Natural killer cell treated with Interleukin-12 subunit alpha and Interleukin-12 subunit beta and Interleukin-15 and Interleukin-18, amount 100 ng/mL, for 72 hours (primary cell): ENCODE measurements at regions not wholly inside any gene's neighbourhood (a gene's known extent, or its start where the extent isn't known, plus 50 kb on each side); places are given as distances from the start of the nearest gene placed in this dataset.

Source experiments
- ATAC-seq, 2 donors: fragments of 150-1000 bp; cut with Tn5 transposase in 1 of 2; sonication (Bioruptor Pico), chemical (Tn5 transposase) in 1 of 2; 2 replicates each; pipeline ENCODE4 v1.10.0; 2021
- DNase-seq: peaks from one replicate; pipeline ENCODE4 v3.0.0; 2022; ENCODE audit warnings: low spot score
- H3K27ac Mint-ChIP-seq, 2 donors: 1 replicate in 1 of 2; 2 replicates in 1 of 2; pipeline ENCODE4 v1.8.0; 2022; ENCODE audit warnings: mixed read lengths in 2 of 2, mild to moderate bottlenecking in 1 of 2, moderate library complexity in 1 of 2
- H3K27me3 Mint-ChIP-seq, 2 donors: 1 replicate in 1 of 2; 2 replicates in 1 of 2; pipeline ENCODE4 v1.8.0; 2022; ENCODE audit warnings: mixed read lengths in 2 of 2
- H3K36me3 Mint-ChIP-seq: one replicate; pipeline ENCODE4 v1.8.0; 2022; ENCODE audit warnings: mixed read lengths
- H3K4me1 Mint-ChIP-seq, 2 donors: 1 replicate in 1 of 2; 2 replicates in 1 of 2; pipeline ENCODE4 v1.8.0; 2022; ENCODE audit warnings: low read depth in 2 of 2, mixed read lengths in 2 of 2, mild to moderate bottlenecking in 1 of 2
- H3K4me3 Mint-ChIP-seq: one replicate; pipeline ENCODE4 v1.8.0; 2022; ENCODE audit warnings: mixed read lengths
- H3K9me3 Mint-ChIP-seq: 2 replicates; pipeline ENCODE4 v1.8.0; 2022; ENCODE audit warnings: mixed read lengths

GRCh38 chr5:30808996-30809395 is 384.5 kb upstream of the CDH6 start:
- ATAC-seq (no peak), DNase-seq (no peak)
- Mint-ChIP-seq H3K27ac (no peak overlapping the region), H3K4me3 (no peak overlapping the region), H3K4me1 (no peaks in the 10 kb centered on the region), H3K9me3 (peaks cover 9% of the 10 kb centered on the region), H3K27me3 (no peaks in the 10 kb centered on the region), H3K36me3 (peaks cover 17% of the 10 kb centered on the region)

GRCh38 chr5:30804739-30805505 is 388.6 kb upstream of the CDH6 start:
- DNase-seq (no peak), ATAC-seq (no peak)
- H3K27ac Mint-ChIP-seq: no peak overlapping the region
- H3K4me1 Mint-ChIP-seq: no peaks in the 10 kb centered on the region
- H3K9me3 Mint-ChIP-seq: peaks cover 12% of the 10 kb centered on the region
- no peaks in the 10 kb centered on the region for H3K27me3 Mint-ChIP-seq
- peaks cover 16% of the 10 kb centered on the region for H3K36me3 Mint-ChIP-seq
- no peak overlapping the region for H3K4me3 Mint-ChIP-seq

GRCh38 chr5:30802961-30803705 is 390.4 kb upstream of the CDH6 start:
- Mint-ChIP-seq H3K36me3 (peaks cover 15% of the 10 kb centered on the region), H3K27me3 (no peaks in the 10 kb centered on the region), H3K4me1 (no peaks in the 10 kb centered on the region), H3K4me3 (no peak overlapping the region), H3K9me3 (peaks cover 14% of the 10 kb centered on the region), H3K27ac (no peak overlapping the region)
- ATAC-seq: no peak
- DNase-seq: no peak

GRCh38 chr5:30781643-30782042 is 411.8 kb upstream of the CDH6 start:
- Mint-ChIP-seq H3K27ac (no peak overlapping the region), H3K27me3 (no peaks in the 10 kb centered on the region), H3K4me3 (no peak overlapping the region), H3K4me1 (no peaks in the 10 kb centered on the region), H3K36me3 (peaks cover 10% of the 10 kb centered on the region), H3K9me3 (peaks cover 39% of the 10 kb centered on the region)
- ATAC-seq: no peak
- no peak for DNase-seq

GRCh38 chr5:30768056-30768690 is 425.3 kb upstream of the CDH6 start:
- DNase-seq (no peak), ATAC-seq (no peak)
- Mint-ChIP-seq H3K36me3 (no peaks in the 10 kb centered on the region), H3K9me3 (peaks cover 14% of the 10 kb centered on the region), H3K4me1 (no peaks in the 10 kb centered on the region), H3K27ac (no peak overlapping the region), H3K27me3 (no peaks in the 10 kb centered on the region), H3K4me3 (no peak overlapping the region)

- Mint-ChIP-seq H3K9me3 (peaks cover 14% of the 10 kb centered on the region), H3K4me1 (no peaks in the 10 kb centered on the region), H3K27ac (no peak overlapping the region)
These were observed 427.8 kb upstream of the CDH6 start for GRCh38 chr5:30765706-30766105.

GRCh38 chr5:30765227-30765626 is 428.3 kb upstream of the CDH6 start:
- Mint-ChIP-seq H3K4me1 (no peaks in the 10 kb centered on the region), H3K36me3 (no peaks in the 10 kb centered on the region), H3K27me3 (no peaks in the 10 kb centered on the region), H3K9me3 (peaks cover 14% of the 10 kb centered on the region), H3K4me3 (no peak overlapping the region), H3K27ac (no peak overlapping the region)
- no peak for ATAC-seq
- no peak for DNase-seq

More at GRCh38 chr5:30765706-30766105, 427.8 kb upstream of the CDH6 start:
- Mint-ChIP-seq H3K27me3 (no peaks in the 10 kb centered on the region), H3K4me3 (no peak overlapping the region), H3K36me3 (no peaks in the 10 kb centered on the region)
- ATAC-seq (no peak), DNase-seq (no peak)

- H3K27me3 Mint-ChIP-seq: no peaks in the 10 kb centered on the region
- no peak overlapping the region for H3K27ac Mint-ChIP-seq
- H3K4me3 Mint-ChIP-seq: no peak overlapping the region
- no peaks in the 10 kb centered on the region for H3K4me1 Mint-ChIP-seq
- peaks cover 5% of the 10 kb centered on the region for H3K36me3 Mint-ChIP-seq
- peaks cover 14% of the 10 kb centered on the region for H3K9me3 Mint-ChIP-seq
- ATAC-seq (no peak), DNase-seq (no peak)
These were observed 428.8 kb upstream of the CDH6 start for GRCh38 chr5:30764704-30765103.

GRCh38 chr5:30759731-30760130 is 433.8 kb upstream of the CDH6 start:
- H3K27me3 Mint-ChIP-seq: no peaks in the 10 kb centered on the region
- H3K4me3 Mint-ChIP-seq: no peak overlapping the region
- H3K27ac Mint-ChIP-seq: no peak overlapping the region
- ATAC-seq: no peak
- peaks cover 14% of the 10 kb centered on the region for H3K36me3 Mint-ChIP-seq
- no peak for DNase-seq
- H3K4me1 Mint-ChIP-seq: no peaks in the 10 kb centered on the region
- peaks cover 12% of the 10 kb centered on the region for H3K9me3 Mint-ChIP-seq

GRCh38 chr5:30752015-30752414 is 441.5 kb upstream of the CDH6 start:
- ATAC-seq (no peak), DNase-seq (no peak)
- Mint-ChIP-seq H3K9me3 (peaks cover 21% of the 10 kb centered on the region), H3K36me3 (no peaks in the 10 kb centered on the region), H3K27me3 (no peaks in the 10 kb centered on the region), H3K4me1 (no peaks in the 10 kb centered on the region), H3K4me3 (no peak overlapping the region), H3K27ac (no peak overlapping the region)

GRCh38 chr5:30749971-30750370 is 443.5 kb upstream of the CDH6 start:
- no peak for DNase-seq
- no peak for ATAC-seq
- H3K4me3 Mint-ChIP-seq: no peak overlapping the region
- no peaks in the 10 kb centered on the region for H3K27me3 Mint-ChIP-seq
- H3K27ac Mint-ChIP-seq: no peak overlapping the region
- no peaks in the 10 kb centered on the region for H3K4me1 Mint-ChIP-seq
- peaks cover 23% of the 10 kb centered on the region for H3K9me3 Mint-ChIP-seq
- no peaks in the 10 kb centered on the region for H3K36me3 Mint-ChIP-seq

- Mint-ChIP-seq H3K9me3 (peaks cover 23% of the 10 kb centered on the region), H3K36me3 (no peaks in the 10 kb centered on the region), H3K27ac (no peak overlapping the region), H3K4me3 (no peak overlapping the region), H3K4me1 (no peaks in the 10 kb centered on the region), H3K27me3 (no peaks in the 10 kb centered on the region)
- DNase-seq (no peak), ATAC-seq (no peak)
These were observed 446.1 kb upstream of the CDH6 start for GRCh38 chr5:30747412-30747811.

GRCh38 chr5:30736669-30737068 is 456.8 kb upstream of the CDH6 start:
- peaks cover 22% of the 10 kb centered on the region for H3K9me3 Mint-ChIP-seq
- peaks cover 4% of the 10 kb centered on the region for H3K36me3 Mint-ChIP-seq
- H3K27ac Mint-ChIP-seq: no peak overlapping the region
- no peaks in the 10 kb centered on the region for H3K4me1 Mint-ChIP-seq
- ATAC-seq: no peak
- no peak for DNase-seq
- no peaks in the 10 kb centered on the region for H3K27me3 Mint-ChIP-seq
- H3K4me3 Mint-ChIP-seq: no peak overlapping the region

- ATAC-seq: no peak
- Mint-ChIP-seq H3K9me3 (peaks cover 19% of the 10 kb centered on the region), H3K27me3 (no peaks in the 10 kb centered on the region), H3K36me3 (peaks cover 4% of the 10 kb centered on the region), H3K4me1 (no peaks in the 10 kb centered on the region), H3K27ac (no peak overlapping the region), H3K4me3 (no peak overlapping the region)
- DNase-seq: no peak
These were observed 459.4 kb upstream of the CDH6 start for GRCh38 chr5:30734118-30734517.
